Fibroblast of mammary gland (primary cell): ENCODE measurements at regions not wholly inside any gene's neighbourhood (a gene's known extent, or its start where the extent isn't known, plus 50 kb on each side); places are given as distances from the start of the nearest gene placed in this dataset.
"Not testable (repeated sequence)": the region's sequence is repeated elsewhere in the genome, so short reads cannot be mapped to it uniquely, and the experiment has no call there.

Experiments used
- DNase-seq: peaks from one replicate; pipeline ENCODE4 v3.0.0-alpha.2; 2010; ENCODE audit warnings: low read depth
- H3K4me3 ChIP-seq: 2 replicates; pipeline ENCODE4 v1.5.1; 2011; ENCODE audit warnings: low read depth, mild to moderate bottlenecking, low read length, moderate library complexity; ENCODE audit not compliant: control insufficient read depth
- CTCF ChIP-seq: conservative IDR thresholded peaks from 2 replicates; pipeline ENCODE4 v1.5.1; 2011; ENCODE audit warnings: low read depth, low read length, inconsistent platforms; ENCODE audit not compliant: control insufficient read depth, insufficient read depth

GRCh38 chr18:64674694-64675093, 525.8 kb upstream of the LINC00305 start:
- no peak for TF ChIP-seq CTCF
- H3K4me3 ChIP-seq: no peak overlapping the region
- DNase-seq: no peak

GRCh38 chr18:64671293-64671692, 522.4 kb upstream of the LINC00305 start:
- not testable (repeated sequence) for DNase-seq

GRCh38 chr18:64668461-64668962, 519.6 kb upstream of the LINC00305 start:
- H3K4me3 ChIP-seq: no peak overlapping the region
- DNase-seq: no peak
- TF ChIP-seq CTCF: no peak

More at GRCh38 chr18:64671293-64671692, 522.4 kb upstream of the LINC00305 start:
- not testable (repeated sequence) for H3K4me3 ChIP-seq

- DNase-seq: no peak
- H3K4me3 ChIP-seq: no peak overlapping the region
- TF ChIP-seq CTCF: no peak
These were observed 514.2 kb upstream of the LINC00305 start for GRCh38 chr18:64663086-64663485.

GRCh38 chr18:64659196-64659595, 510.3 kb upstream of the LINC00305 start:
- no peak for DNase-seq
- no peak for TF ChIP-seq CTCF
- no peak overlapping the region for H3K4me3 ChIP-seq

- no peak for DNase-seq
- TF ChIP-seq CTCF: no peak
These were observed 504.2 kb upstream of the LINC00305 start for GRCh38 chr18:64653068-64653467.

GRCh38 chr18:64650068-64650467, 501.2 kb upstream of the LINC00305 start:
- no peak overlapping the region for H3K4me3 ChIP-seq
- no peak for DNase-seq
- TF ChIP-seq CTCF: no peak

More at GRCh38 chr18:64653068-64653467, 504.2 kb upstream of the LINC00305 start:
- no peak overlapping the region for H3K4me3 ChIP-seq
